Endothelial cell of umbilical vein (primary cell): ENCODE measurements at regions not wholly inside any gene's neighbourhood (a gene's known extent, or its start where the extent isn't known, plus 50 kb on each side); places are given as distances from the start of the nearest gene placed in this dataset.
"Not testable (repeated sequence)": the region's sequence is repeated elsewhere in the genome, so short reads cannot be mapped to it uniquely, and the experiment has no call there.

Experiments used
- JUN ChIP-seq: IDR thresholded peaks from 2 replicates; pipeline ENCODE4 v1.6.1; 2011; ENCODE audit warnings: borderline replicate concordance, low read depth; ENCODE audit not compliant: insufficient read length, insufficient read depth
- POLR2A ChIP-seq: IDR thresholded peaks from 2 replicates; pipeline ENCODE4 v1.6.1; 2012; ENCODE audit warnings: low read depth, mild to moderate bottlenecking, control low read depth, low read length
- TF ChIP-seq, protein P1 (sequence below), 2 donors: IDR thresholded peaks; 1 replicate in 1 of 2; 2 replicates in 1 of 2; pipeline ENCODE4 v1.5.1; 2011; ENCODE audit warnings: low read length in 2 of 2, mild to moderate bottlenecking in 2 of 2, moderate library complexity in 2 of 2, control low read depth in 1 of 2, inconsistent platforms in 1 of 2, low read depth in 1 of 2; ENCODE audit not compliant: insufficient read depth in 1 of 2; ENCODE audit errors: extremely low read depth in 1 of 2

DNA sequence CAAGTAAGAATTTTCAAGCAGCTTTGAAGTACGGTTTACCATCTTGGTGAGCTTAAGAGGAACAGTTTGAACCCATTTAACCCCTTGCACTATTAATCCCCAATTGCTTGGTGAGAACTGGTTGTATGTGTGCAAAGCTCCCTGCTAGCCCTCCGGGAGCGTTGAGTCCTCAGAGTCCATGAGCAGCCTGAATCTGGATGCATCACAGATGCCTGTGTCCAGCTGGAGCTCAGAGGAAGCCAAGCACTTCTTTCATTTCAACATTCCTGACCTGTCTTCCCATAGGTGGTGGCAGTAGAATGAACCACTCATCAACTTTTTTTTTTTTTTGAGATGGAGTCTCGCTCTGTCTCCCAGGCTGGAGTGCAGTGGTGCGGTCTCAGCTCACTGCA lies 199.9 kb upstream of the IRF2BP2 start:
- not testable (repeated sequence) for TF ChIP-seq POLR2A, JUN
- TF ChIP-seq, protein P1, sequence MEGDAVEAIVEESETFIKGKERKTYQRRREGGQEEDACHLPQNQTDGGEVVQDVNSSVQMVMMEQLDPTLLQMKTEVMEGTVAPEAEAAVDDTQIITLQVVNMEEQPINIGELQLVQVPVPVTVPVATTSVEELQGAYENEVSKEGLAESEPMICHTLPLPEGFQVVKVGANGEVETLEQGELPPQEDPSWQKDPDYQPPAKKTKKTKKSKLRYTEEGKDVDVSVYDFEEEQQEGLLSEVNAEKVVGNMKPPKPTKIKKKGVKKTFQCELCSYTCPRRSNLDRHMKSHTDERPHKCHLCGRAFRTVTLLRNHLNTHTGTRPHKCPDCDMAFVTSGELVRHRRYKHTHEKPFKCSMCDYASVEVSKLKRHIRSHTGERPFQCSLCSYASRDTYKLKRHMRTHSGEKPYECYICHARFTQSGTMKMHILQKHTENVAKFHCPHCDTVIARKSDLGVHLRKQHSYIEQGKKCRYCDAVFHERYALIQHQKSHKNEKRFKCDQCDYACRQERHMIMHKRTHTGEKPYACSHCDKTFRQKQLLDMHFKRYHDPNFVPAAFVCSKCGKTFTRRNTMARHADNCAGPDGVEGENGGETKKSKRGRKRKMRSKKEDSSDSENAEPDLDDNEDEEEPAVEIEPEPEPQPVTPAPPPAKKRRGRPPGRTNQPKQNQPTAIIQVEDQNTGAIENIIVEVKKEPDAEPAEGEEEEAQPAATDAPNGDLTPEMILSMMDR (IDR thresholded peaks at IDR 0.05; ENCODE audit: extremely low read depth in 1 of 2, insufficient read depth in 1 of 2, low read depth in 1 of 2, low read length in 2 of 2): not testable (repeated sequence)
